Urinary bladder (tissue), 3 donors: ENCODE measurements at regions not wholly inside any gene's neighbourhood (a gene's known extent, or its start where the extent isn't known, plus 50 kb on each side); places are given as distances from the start of the nearest gene placed in this dataset.

Source experiments
- DNase-seq: peaks from one replicate; pipeline ENCODE4 v3.0.0-alpha.2; 2015; ENCODE audit errors: extremely low spot score
- H3K27ac ChIP-seq: one replicate; pipeline ENCODE4 v1.5.1; 2013; ENCODE audit warnings: low read depth, mild to moderate bottlenecking, moderate library complexity
- H3K36me3 ChIP-seq: one replicate; pipeline ENCODE4 v1.6.1; 2013; ENCODE audit warnings: mild to moderate bottlenecking, moderate library complexity; ENCODE audit not compliant: insufficient read depth
- H3K4me1 ChIP-seq: one replicate; pipeline ENCODE4 v1.6.1; 2013; ENCODE audit warnings: mild to moderate bottlenecking, moderate library complexity; ENCODE audit not compliant: insufficient read depth
- H3K4me3 ChIP-seq: one replicate; pipeline ENCODE4 v1.5.1; 2013; ENCODE audit warnings: low read depth, low read length
- WGBS: extraction: QIAGEN DNeasy Blood & Tissue Kit; methylation state at CpG from one replicate; pipeline ENCODE4 v1.1.7; 2013; 5-methylcytosine and 5-hydroxymethylcytosine counted together
- donor health status: healthy with polysubstance abuse.
- donor health status: healthy.

DNA sequence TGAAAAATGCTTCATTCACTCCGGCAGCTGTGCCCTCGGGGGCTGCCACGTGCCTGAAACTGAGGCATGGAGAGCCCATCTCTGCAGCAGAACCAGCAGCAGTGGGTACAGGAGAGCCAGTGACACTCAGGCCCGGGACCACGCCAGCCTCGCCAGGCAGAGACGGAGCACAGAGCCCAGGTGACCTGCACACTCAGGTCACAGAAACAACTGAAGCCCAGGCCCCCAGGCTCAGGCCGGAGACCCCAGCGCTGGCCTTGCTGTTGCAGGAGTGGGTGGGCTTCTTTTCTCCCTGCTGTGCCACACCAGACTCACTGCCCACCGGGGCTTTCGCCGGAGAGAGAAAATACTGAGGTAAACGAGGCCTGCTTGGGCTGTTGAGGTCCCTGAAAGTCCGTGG is 117.3 kb downstream of the SOX1 start:
- Histone ChIP-seq H3K27ac (no peak overlapping the region), H3K4me1 (no peaks in the 10 kb centered on the region), H3K4me3 (no peak overlapping the region), H3K36me3 (no peaks in the 10 kb centered on the region)
- no peak for DNase-seq
- 78% methylated on average over 14 of the region's 14 CpGs for WGBS

DNA sequence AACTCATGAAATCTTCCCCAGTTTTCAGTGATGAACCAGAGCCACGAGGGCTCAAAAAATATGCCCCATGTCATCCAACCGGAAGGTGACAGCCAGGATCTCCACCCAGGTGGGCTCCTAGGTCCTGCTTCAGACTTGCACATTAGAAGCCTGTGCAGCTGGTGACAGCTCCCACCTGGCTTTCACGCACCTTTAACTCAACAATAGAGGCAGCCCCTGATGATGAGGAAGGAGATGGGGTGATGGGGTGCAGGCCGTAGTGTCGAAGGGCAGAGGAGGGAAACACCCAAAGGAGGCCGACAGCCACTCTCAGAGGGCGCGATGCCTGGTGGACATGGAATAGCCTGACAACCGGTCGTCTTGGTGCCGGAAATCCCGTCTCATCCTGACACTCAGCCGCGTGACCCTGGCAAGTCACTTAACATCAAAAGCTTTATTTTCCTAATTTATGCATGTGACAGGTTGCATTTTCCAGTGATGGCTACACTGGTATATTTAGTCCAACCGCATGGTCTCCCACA is 118.0 kb downstream of the SOX1 start:
- Histone ChIP-seq H3K4me1 (no peaks in the 10 kb centered on the region), H3K36me3 (no peaks in the 10 kb centered on the region), H3K4me3 (no peak overlapping the region), H3K27ac (no peak overlapping the region)
- DNase-seq = no peak
- 87% methylated on average over 15 of the region's 15 CpGs for WGBS

DNA sequence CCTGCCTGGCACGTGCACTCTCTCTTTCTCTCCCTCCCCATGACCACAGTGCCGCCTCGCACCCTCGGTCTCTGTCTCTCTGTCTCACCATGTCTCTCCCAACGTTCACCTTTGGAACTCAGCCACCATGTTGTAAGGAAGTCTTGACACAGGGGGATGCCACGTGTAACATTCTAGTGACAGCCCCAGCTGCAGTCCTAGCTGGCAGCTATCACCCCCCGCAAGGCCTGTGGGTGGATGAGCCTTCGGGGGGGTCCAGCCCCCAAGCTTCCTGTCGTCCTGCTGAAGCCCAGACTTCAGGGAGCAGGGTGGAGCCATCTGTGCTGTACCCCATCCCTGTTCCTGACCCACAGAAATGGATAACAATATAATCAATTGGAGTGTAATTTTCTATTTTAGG is 118.5 kb downstream of the SOX1 start:
- Histone ChIP-seq H3K36me3 (no peaks in the 10 kb centered on the region), H3K27ac (no peak overlapping the region), H3K4me1 (no peaks in the 10 kb centered on the region), H3K4me3 (no peak overlapping the region)
- no peak for DNase-seq
- 82% methylated on average over 9 of the region's 9 CpGs for WGBS

DNA sequence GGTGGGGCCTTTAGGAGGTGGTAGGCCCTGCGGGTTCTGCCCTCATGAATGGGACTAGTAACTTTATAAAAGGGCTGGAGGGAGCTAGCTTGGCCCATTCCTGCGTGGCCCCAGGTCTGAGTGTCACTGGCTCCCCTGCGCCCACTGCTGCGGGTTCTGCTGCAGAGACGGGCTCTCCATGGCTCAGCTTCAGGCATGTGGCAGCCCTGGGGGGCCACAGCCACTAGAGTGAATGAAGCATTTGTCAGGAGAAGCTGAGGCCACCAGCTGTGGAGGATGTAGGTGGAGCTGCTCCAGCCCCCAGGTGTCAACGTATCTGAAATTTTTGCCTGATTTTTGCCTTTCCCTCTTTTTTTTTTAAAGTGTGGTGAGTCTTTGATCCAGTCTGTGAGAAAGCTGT is 119.1 kb downstream of the SOX1 start:
- no peak overlapping the region for H3K4me3 ChIP-seq
- no peak overlapping the region for H3K27ac ChIP-seq
- H3K36me3 ChIP-seq = no peaks in the 10 kb centered on the region
- WGBS = 89% methylated on average over 6 of the region's 6 CpGs
- H3K4me1 ChIP-seq = no peaks in the 10 kb centered on the region
- no peak for DNase-seq

DNA sequence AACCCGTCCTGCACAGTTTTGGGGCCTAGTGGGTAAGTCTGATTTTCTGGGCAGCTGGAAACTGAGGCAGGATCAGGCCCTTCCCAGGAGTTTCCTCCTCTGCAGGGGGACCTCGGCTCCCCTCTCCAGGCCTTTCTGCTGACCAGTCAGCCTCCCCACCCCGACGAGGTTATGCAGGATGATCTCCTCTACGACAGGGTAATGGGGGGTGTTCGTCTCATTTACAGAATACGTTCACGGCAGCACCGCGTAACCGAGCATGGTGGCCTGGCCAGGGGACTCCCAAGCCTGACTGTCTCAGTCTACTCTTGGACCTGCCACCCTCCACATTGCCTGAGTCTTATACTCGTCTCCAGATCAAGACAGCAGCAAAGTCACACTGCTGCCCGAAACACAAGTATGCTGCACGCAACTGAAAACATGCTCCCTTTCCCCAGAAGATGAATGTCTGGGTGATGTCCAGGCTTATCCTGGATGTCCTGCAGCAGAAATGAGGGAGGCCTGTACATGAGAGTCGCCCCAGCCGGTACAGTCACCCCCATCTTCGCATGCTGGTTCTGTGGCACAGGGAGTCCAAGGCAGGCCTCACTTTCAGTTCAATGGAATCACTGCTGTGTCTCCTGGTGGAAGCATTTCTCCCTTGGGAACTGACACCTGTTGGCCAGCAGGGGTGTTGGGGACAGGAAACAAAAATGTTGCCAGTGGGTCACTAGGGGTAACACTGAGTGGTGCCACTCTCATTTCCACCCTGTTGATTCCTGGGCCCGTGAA is 120.8 kb downstream of the SOX1 start:
- 87% methylated on average over 18 of the region's 18 CpGs for WGBS

DNA sequence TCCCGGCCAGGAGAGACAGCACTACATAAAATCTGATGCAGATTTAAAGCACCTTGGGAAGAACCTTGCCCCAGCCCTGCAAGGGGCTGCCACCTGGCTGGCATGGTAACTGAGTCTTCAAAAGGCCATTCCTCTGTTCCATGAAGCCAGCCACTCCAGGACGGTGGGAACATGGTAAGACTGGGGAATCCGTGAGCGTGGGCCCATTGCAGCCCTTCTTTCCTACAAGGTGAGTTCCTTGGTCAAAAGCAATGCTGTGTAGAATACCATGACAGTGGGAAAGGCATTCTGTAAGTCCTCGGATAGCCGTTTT is 121.3 kb downstream of the SOX1 start:
- DNase-seq = no peak
- Histone ChIP-seq H3K4me1 (no peaks in the 10 kb centered on the region), H3K36me3 (no peaks in the 10 kb centered on the region), H3K27ac (no peak overlapping the region), H3K4me3 (no peak overlapping the region)
- 88% methylated on average over 6 of the region's 6 CpGs for WGBS

More for the DNA sequence above, 120.8 kb downstream of the SOX1 start:
- no peak overlapping the region for H3K27ac ChIP-seq
- no peaks in the 10 kb centered on the region for H3K36me3 ChIP-seq
- no peaks in the 10 kb centered on the region for H3K4me1 ChIP-seq
- DNase-seq = no peak
- no peak overlapping the region for H3K4me3 ChIP-seq

DNA sequence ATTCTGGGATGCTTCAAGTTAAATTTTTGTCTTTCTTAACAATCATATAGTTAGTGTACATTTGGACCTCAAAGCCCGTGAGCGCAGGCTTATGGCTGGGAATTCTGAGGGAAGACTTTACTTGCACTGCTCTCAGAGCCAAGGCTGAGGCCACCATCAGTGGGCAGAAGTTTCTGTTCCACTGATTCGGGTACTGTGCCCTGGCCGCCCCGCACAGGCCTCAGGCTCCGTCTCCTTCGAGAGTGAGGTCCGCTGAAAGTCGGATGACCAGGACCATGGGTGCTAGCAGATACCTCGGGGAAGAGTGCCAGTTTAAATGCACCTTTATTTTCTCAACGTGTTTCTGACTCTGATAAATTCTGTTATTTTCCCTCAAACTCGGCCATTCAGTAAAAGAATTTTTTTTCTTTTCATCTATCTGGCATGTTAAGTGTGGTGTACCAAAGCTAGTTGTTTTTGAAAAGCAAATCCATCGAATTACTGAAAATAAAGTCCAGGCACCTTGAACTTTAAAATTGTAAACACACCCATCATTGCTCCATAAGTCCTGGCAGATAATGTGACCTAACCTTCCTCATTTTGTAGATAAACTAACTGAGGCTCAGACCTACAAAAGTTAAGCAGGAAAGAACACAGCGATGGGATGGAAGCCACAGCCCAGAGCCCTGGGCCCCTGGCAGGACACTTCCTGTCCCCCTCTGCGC is 126.7 kb downstream of the SOX1 start:
- H3K4me1 ChIP-seq = no peaks in the 10 kb centered on the region
- H3K36me3 ChIP-seq = no peaks in the 10 kb centered on the region
- no peak overlapping the region for H3K27ac ChIP-seq
- WGBS = 89% methylated on average over 15 of the region's 15 CpGs
- no peak overlapping the region for H3K4me3 ChIP-seq
- DNase-seq = no peak

DNA sequence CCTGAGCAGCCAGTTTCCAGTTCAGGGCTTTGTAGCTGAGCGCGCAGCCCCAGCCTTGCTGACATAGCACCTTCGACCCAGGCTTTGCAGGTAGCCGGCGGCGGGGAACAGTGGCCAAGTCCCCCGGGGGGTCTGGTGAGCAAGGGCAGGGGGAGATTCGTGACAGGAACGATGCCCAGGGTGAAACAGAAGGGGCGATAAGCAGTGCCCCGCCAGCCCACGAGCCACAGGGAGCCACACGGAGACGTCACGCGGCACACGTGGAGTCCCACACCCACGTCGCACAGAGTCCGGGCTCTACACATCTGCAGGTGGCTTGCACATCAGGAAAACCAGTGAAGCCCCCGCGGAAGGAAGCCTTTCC is 127.2 kb downstream of the SOX1 start:
- no peak for DNase-seq
- no peaks in the 10 kb centered on the region for H3K4me1 ChIP-seq
- H3K4me3 ChIP-seq = no peak overlapping the region
- H3K27ac ChIP-seq = no peak overlapping the region
- WGBS = 93% methylated on average over 22 of the region's 22 CpGs
- no peaks in the 10 kb centered on the region for H3K36me3 ChIP-seq

DNA sequence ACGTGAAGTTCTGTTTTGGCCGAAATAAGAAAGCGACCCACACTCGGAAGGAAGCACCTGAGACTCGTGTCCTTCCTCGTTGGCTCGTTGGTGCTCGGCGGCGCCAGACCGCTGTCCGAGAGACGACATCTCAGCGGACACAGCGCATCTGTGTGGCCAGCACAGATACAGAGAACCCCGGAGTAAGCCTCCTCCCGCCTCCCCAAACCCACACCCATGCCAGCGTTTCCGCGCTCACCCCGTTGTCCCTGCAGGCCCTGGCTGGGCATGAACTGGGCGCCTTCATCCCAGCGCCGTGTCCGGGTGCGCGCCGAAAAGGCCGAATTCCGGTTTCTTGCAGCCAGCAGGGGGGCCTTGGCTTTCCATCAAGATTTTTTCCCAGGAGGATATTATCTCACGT is 127.6 kb downstream of the SOX1 start:
- Histone ChIP-seq H3K4me1 (no peaks in the 10 kb centered on the region), H3K27ac (no peak overlapping the region), H3K36me3 (no peaks in the 10 kb centered on the region), H3K4me3 (no peak overlapping the region)
- WGBS = 91% methylated on average over 31 of the region's 31 CpGs
- DNase-seq = no peak

DNA sequence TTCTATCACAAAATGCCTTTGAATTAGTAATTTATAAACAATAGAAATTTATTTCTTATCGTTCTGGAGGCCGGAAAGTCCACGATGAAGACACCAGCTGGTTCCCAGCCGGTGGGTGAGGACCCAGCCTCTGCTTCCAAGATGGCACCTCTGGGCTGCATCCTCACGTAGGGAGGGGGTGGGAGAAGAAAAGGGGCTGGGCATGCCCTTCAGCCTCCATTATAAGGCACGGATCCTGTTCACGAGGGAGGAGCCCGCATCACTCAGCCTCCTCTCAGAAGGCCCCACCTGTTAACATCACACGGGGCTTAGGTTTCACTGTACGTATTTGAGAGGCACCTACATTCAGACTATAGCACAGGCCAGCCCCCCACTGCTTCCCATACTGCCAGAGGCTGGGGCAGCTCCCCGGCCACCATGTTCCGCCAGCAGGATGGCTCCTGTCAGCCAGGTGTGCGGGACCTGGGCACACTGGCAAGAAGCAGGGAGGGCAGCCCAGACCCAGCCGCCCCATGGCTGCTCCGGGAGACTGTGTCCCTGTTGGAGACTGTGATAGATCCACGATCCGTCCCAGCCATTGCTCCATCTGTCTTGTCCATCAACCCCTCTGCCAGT is 131.6 kb downstream of the SOX1 start:
- WGBS = 74% methylated on average over 17 of the region's 17 CpGs
- Histone ChIP-seq H3K4me1 (no peaks in the 10 kb centered on the region), H3K4me3 (no peak overlapping the region), H3K36me3 (no peaks in the 10 kb centered on the region), H3K27ac (no peak overlapping the region)
- DNase-seq = no peak

DNA sequence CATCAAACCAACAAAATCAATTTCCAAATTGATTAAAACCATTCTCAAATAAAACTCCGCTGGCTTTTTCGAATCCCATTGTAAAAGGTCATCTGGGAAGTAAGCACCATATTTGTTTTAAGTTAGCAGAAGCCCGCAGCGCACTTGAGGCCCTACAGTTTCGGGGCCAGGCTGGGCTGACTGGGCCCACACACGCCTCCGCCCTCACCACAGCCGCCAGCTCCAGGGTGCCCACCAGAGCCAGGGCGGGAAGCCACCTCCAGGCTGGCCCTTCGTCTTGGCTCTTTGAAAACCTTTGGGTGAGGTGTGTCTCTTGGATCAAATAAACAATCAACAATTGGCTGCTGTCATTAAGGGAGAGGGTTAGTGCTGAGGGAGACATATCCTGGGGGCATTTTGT is 133.3 kb downstream of the SOX1 start:
- Histone ChIP-seq H3K27ac (no peak overlapping the region), H3K4me3 (no peak overlapping the region)
- WGBS = 80% methylated on average over 10 of the region's 10 CpGs

DNA sequence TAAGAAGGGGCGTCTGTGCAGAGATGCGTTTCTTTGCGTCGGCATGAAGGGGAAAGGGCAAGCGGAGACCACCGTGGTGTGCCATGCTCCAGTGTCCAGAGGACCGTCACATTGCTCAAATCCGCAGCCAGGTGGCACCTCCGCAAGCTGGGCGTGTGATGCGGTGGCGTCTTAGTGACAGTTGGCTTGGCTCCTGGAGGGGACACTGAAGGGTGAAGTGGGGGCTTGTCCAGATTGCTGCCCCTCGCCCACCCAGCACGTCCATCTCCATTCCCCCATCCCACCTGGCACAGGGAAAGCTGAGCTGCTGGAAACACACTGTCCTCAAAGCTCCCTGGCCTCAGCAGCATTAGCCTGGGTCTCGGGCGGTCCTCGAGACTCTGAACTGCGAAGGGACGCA is 135.3 kb downstream of the SOX1 start:
- 91% methylated on average over 19 of the region's 19 CpGs for WGBS
- no peak for DNase-seq
- Histone ChIP-seq H3K4me1 (no peaks in the 10 kb centered on the region), H3K4me3 (no peak overlapping the region), H3K36me3 (no peaks in the 10 kb centered on the region), H3K27ac (no peak overlapping the region)

More for the DNA sequence above, 133.3 kb downstream of the SOX1 start:
- Histone ChIP-seq H3K36me3 (no peaks in the 10 kb centered on the region), H3K4me1 (no peaks in the 10 kb centered on the region)
- DNase-seq = no peak

DNA sequence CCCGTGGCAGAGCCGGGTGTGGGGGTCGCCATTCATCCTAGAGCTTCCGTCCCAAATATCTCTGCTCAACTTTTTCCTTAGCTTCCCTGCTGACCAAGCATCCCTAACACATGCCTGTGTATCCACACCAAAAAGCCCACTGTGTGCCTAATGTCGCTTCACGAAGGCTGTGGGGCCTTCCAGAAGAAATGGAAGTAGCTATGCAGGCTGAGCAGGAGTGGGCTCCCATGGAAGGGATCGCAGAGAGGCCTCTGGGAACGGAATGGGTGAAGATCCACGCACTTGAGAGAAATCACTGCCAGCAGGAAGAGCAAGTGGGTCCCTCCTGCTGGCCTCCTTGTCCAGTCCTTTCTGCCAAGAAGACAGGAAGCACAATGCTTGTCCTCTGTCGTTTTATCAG is 136.0 kb downstream of the SOX1 start:
- 66% methylated on average over 10 of the region's 10 CpGs for WGBS
- no peaks in the 10 kb centered on the region for H3K4me1 ChIP-seq
- H3K27ac ChIP-seq = no peak overlapping the region
- H3K4me3 ChIP-seq = no peak overlapping the region
- DNase-seq = no peak
- no peaks in the 10 kb centered on the region for H3K36me3 ChIP-seq

DNA sequence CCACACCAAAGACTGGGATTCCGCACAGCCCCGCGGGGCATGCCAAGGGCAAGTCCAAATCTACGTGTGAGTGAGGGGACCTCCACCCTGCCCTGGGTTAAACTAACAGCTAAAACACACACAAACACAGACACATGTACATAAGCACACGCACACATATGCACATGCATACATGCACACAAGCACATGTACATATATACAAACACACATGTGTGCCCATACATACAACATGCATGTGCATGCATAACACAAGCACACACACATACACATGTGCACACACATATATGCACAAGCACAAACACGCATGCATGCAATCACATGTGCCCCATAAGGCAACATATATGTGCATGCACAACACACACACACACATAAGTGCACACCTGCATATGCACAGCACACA is 136.7 kb downstream of the SOX1 start:
- Histone ChIP-seq H3K4me1 (no peaks in the 10 kb centered on the region), H3K27ac (no peak overlapping the region), H3K4me3 (no peak overlapping the region), H3K36me3 (no peaks in the 10 kb centered on the region)
- WGBS = 84% methylated on average over 6 of the region's 6 CpGs
- no peak for DNase-seq
